Testis (tissue), 2 donors: ENCODE measurements at regions not wholly inside any gene's neighbourhood (a gene's known extent, or its start where the extent isn't known, plus 50 kb on each side); places are given as distances from the start of the nearest gene placed in this dataset.

Source experiments
- POLR2A ChIP-seq: fragments of 450-650 bp; IDR thresholded peaks from one replicate; pipeline ENCODE4 v1.6.1; 2017; ENCODE audit warnings: antibody characterized with exemption, mild to moderate bottlenecking, moderate library complexity
- TF ChIP-seq, protein P1 (sequence below), 3 experiments: fragments of 450-650 bp in 2 of 3; fragments of 200-600 bp in 1 of 3; sonication (generic) in 1 of 3; IDR thresholded peaks; one replicate each; pipeline ENCODE4 v1.5.1; 2016 to 2019; ENCODE audit warnings: antibody characterized with exemption in 3 of 3, mild to moderate bottlenecking in 2 of 3, moderate library complexity in 1 of 3

DNA sequence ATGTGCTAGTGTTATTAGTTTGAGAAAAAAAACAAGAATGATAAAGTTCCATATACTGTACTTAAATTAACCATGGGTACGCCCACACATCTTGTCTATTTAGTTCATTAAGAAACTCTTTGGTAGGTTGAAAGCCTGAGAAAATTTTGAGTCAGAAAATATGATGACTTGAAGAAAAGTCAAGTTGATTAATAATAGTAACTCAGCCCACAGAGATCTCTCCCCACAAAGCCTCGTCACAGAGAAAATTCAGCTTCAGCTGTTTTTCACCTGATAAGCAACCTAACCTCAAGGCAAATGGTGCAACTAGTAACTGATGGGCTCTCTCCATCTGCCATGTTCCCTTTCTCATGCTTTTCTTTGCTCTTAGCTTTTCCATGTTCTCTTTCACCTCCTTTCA lies 1021.6 kb downstream of the GATA3 start:
- TF ChIP-seq, protein P1, sequence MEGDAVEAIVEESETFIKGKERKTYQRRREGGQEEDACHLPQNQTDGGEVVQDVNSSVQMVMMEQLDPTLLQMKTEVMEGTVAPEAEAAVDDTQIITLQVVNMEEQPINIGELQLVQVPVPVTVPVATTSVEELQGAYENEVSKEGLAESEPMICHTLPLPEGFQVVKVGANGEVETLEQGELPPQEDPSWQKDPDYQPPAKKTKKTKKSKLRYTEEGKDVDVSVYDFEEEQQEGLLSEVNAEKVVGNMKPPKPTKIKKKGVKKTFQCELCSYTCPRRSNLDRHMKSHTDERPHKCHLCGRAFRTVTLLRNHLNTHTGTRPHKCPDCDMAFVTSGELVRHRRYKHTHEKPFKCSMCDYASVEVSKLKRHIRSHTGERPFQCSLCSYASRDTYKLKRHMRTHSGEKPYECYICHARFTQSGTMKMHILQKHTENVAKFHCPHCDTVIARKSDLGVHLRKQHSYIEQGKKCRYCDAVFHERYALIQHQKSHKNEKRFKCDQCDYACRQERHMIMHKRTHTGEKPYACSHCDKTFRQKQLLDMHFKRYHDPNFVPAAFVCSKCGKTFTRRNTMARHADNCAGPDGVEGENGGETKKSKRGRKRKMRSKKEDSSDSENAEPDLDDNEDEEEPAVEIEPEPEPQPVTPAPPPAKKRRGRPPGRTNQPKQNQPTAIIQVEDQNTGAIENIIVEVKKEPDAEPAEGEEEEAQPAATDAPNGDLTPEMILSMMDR (IDR thresholded peaks at IDR 0.05), result no peak
- no peak for TF ChIP-seq POLR2A
